KBM-7 (cell line): ENCODE measurements at regions not wholly inside any gene's neighbourhood (a gene's known extent, or its start where the extent isn't known, plus 50 kb on each side); places are given as distances from the start of the nearest gene placed in this dataset.
"Not testable (repeated sequence)": the region's sequence is repeated elsewhere in the genome, so short reads cannot be mapped to it uniquely, and the experiment has no call there.

Experiments
- DNase-seq: peaks from one replicate; pipeline ENCODE4 v3.0.0-alpha.2; 2015
- in situ Hi-C: fragments of 300-500 bp; cut with MboI; formaldehyde crosslinking; loops from 2 replicates; pipeline ENCODE4 v1.14.3; 2020; ENCODE audit warnings: low sequenced_read_pairs, low pct_unique_long_range_greater_than_20kb, mixed read lengths

- in situ Hi-C loops: no loop called here
Measured at GRCh38 chr5:124832510-124832909, 86.1 kb upstream of the ZNF608 start.

GRCh38 chr5:124836314-124836713, 89.9 kb upstream of the ZNF608 start:
- DNase-seq, in situ Hi-C loops: not testable (repeated sequence)

More at GRCh38 chr5:124832510-124832909, 86.1 kb upstream of the ZNF608 start:
- DNase-seq: no peak

- in situ Hi-C loops: no loop called here
Measured at GRCh38 chr5:124839371-124839998, 93.0 kb upstream of the ZNF608 start.

GRCh38 chr5:124841829-124842712, 95.6 kb upstream of the ZNF608 start:
- in situ Hi-C loops: no loop called here
- no peak for DNase-seq

More at GRCh38 chr5:124839371-124839998, 93.0 kb upstream of the ZNF608 start:
- no peak for DNase-seq

GRCh38 chr5:124842725-124843595, 96.5 kb upstream of the ZNF608 start:
- in situ Hi-C loops: no loop called here
- no peak for DNase-seq

- in situ Hi-C loops: no loop called here
- no peak for DNase-seq
Measured at GRCh38 chr5:124843596-124843899, 97.1 kb upstream of the ZNF608 start.

- in situ Hi-C loops: no loop called here
- DNase-seq: no peak
Measured at GRCh38 chr5:124844371-124844920, 98.0 kb upstream of the ZNF608 start.

- in situ Hi-C loops: no loop called here
- no peak for DNase-seq
Measured at GRCh38 chr5:124847907-124848306, 101.5 kb upstream of the ZNF608 start.

GRCh38 chr5:124849774-124850173, 103.3 kb upstream of the ZNF608 start:
- DNase-seq: no peak
- in situ Hi-C loops: no loop called here

- DNase-seq: no peak
- in situ Hi-C loops: no loop called here
Measured at GRCh38 chr5:124856726-124857125, 110.3 kb upstream of the ZNF608 start.

- in situ Hi-C loops: no loop called here
- no peak for DNase-seq
Measured at GRCh38 chr5:124858612-124859011, 112.2 kb upstream of the ZNF608 start.

- in situ Hi-C loops: no loop called here
- DNase-seq: no peak
Measured at GRCh38 chr5:124859027-124859426, 112.6 kb upstream of the ZNF608 start.

- no peak for DNase-seq
- in situ Hi-C loops: no loop called here
Measured at GRCh38 chr5:124859556-124860290, 113.3 kb upstream of the ZNF608 start.

GRCh38 chr5:124860291-124860655, 113.8 kb upstream of the ZNF608 start:
- in situ Hi-C loops: no loop called here
- no peak for DNase-seq

GRCh38 chr5:124865066-124865465, 118.6 kb upstream of the ZNF608 start:
- no peak for DNase-seq
- in situ Hi-C loops: no loop called here

GRCh38 chr5:124865603-124866354, 119.3 kb upstream of the ZNF608 start:
- in situ Hi-C loops: no loop called here
- DNase-seq: no peak

GRCh38 chr5:124866355-124867136, 120.1 kb upstream of the ZNF608 start:
- in situ Hi-C loops: no loop called here
- DNase-seq: peak; percentile 33
